GM18508 (cell line): ENCODE measurements at regions not wholly inside any gene's neighbourhood (a gene's known extent, or its start where the extent isn't known, plus 50 kb on each side); places are given as distances from the start of the nearest gene placed in this dataset.

Source experiments
- ATAC-seq: cut with Tn5 transposase; IDR thresholded peaks from one replicate; pipeline ENCODE4 v1.9.1; 2021; ENCODE audit warnings: moderate number of reproducible peaks; ENCODE audit not compliant: insufficient read depth, unreplicated experiment

DNA sequence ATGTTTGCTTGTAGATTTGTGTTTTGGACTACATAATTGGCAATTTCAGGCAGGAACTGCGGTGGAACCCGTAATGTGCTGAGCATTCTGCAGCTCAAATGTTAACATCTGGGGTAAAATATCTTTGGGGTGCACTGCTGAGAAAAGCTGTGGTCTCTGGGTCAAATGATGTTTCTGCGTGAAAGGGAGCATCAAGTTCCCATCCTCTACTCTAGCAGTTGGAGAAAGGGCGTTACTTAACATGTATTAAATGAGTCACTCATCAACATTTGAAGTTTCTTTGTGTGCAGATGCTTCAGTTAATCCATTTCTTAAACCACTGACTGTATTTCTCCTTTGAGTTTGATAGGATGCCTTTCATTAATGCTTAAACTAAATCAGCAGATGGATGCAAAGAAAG lies 273.1 kb upstream of the PITRM1 start:
- no peak for ATAC-seq

DNA sequence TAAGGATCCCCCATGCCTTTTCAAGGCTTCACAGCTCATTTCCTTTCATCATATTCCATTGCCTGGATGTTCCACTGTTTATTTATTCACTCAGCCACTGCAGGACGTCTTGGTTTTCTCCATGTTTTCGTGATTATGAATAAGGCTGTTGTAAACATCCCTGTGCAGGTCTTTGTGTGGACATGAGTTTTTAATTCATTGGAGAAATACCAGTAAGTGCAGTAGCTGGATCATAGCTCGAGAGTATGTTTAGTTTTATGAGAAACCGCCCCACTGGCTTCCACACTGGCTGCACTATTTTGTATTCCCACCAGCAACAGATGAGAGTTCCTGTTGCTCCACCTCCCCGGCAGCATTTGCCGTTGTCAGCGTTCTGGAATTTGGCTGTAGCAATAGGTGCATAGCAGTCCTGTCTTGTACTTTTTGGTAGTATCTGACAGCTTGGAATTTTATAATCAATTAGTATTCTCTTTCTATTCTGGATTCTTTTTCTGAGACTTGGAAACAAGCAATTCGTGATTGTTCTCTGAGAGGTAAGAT lies 269.9 kb upstream of the PITRM1 start:
- no peak for ATAC-seq

DNA sequence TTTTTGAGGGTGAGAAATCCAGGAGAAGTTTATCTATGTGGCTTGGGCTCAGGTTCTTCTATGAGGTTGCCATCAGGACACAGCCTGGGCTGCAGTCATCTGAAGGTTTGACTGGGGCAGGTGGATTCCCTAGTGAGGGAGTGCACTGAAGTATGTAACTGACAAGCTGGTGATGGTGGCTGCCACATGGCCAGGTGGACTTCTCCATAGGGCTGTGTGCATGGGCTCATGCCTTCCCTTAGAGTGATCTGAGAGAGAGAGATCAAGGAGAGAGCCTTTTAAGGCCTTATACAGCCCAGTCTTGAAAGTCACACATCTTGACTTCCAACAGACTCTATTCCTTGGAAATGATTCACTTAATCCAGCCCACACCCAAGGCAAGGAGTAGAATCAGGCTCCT lies 266.6 kb upstream of the PITRM1 start:
- ATAC-seq: no peak

DNA sequence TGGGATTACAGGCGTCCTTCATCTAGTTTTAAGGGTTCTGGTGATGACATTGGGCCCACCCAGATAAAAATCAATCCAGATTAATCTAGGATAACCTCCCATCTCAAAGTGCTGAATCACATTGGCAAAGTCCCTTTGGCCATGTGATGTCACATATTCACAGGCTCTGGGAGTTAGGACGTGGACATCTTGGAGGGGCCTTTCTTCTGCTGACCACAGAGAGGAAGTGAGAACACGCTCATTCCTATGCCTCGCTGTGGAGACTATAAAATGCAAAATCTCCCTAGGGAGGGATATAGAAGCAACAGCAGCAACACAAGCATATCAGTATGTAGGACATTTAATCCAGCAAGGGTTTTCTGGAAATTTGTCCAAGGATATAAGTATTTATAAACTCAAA lies 266.0 kb upstream of the PITRM1 start:
- ATAC-seq: no peak

DNA sequence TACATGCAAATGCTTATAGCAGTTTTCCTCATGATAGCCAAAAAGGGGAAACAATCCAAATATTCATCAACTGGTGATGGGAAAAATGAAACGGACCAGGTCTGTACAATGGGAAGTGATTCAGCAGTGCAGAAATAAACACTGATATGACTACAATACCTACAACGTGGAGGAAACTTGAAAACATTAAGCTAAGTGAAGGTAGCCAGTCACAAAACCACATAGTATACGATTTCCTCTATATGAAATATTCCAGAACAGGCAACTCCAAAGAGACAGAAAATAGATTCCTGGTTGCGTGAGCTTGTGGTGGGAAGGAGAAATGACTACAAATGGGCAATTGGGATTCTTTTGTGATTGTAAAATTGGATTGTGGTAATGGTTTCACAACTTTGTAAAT lies 263.1 kb upstream of the PITRM1 start:
- no peak for ATAC-seq

DNA sequence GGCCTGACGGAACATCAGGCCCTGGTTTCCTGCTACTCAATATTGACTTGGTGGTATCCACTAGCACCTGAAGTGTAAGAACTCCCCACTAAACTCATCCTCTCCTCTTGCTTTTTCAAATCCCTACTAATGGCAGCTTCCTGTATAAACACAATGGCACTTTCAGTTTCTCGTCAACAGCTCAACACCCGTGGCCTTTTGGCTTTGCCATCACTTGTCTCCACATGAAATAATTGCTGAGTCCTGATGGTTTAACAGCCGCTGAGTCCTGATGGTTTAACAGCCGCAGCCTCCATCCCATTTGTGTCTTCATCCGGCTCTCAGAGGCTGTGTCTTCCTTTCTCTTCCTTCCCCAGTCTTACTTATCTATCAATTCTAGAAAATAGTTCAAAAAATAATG lies 261.4 kb upstream of the PITRM1 start:
- ATAC-seq: no peak

DNA sequence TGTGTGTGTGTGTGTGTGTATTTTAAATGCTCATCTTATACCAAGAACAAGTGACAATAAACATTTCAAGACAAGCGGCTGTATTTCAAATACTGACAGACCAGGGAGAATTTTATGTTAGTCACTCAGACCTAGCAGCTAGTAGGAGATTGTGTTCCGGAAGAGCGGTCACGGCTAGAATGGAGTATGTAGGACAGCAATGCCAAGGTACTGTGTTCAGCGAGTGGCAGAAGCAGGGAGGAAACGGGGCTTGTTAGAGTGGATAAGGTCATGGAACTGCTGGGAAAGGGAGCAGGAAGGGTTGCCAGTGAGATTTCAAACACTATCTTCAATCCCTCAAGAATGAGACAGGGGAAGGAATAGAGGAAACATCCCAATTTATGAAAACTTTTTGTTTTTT lies 260.5 kb upstream of the PITRM1 start:
- ATAC-seq: no peak

DNA sequence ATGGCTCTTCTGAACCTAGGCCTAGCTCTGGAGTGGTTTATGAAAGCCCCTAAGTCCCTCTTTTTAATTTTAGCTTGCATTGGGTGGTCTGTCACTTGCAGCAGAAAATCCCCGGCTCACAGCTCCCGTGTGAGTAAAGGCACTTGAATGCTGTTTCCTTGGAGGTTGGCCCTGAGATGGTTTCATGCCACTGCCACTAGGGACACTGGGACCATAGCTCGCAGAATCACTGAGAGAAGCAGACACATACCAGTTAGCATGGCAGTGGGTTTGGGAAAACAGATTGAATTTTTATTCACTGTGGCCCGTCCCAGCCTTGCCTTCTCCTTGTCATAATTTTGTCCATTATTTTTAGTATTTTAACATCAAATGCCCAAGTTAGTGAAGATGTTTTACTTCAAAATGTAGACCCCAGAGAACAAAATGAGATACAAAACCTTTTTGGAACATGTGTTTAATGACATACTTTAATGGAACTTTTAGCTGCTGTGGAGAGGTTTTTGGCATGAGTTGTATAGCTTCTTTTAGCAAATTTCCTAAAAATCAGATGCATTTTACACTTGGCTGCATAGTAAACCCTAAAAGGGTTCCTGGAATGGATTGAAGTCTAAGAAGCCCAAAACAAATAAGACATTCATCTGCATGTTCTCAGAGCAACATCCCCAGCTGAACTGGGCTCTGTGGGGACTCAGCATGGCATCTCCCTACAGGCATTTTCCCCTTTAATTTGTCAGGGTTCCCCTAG lies 259.7 kb upstream of the PITRM1 start:
- no peak for ATAC-seq

DNA sequence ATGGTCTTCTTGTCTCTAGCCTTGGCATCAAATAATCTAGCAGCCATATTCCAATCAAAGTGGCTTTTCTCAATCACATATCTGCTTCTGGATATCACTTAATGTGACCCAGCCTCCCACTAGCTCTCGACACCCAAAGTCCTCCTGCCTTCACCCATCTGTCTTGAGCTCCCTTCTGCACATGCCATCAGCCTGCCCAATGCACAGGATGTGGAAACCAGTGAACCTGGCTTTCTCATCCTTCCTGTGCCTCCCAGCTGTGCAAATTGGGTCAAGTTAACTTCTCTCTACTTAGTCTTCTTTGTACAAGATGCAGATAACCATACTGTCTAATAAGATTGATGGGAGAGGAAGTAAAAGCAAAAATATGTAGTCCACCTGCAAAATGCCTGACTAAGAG lies 257.9 kb upstream of the PITRM1 start:
- ATAC-seq: no peak

DNA sequence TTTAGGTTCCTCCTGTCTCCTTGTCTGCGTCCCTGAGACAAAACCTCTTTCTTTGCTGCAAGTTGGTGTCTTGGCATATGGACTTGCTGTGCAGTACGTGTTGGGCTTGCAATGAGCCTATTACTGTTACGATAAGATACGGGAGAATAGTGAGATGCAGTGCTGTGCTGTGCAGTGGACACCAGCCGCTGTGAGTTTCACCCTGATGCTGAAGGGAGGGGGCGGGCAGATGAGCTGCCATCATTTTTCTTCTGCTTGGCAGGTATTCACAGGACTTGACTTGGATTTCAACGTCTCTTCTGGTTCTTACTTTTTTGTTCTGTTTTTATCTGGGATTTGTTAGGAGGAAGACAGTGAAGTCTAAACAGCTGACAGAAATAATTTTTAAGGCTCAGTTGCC lies 257.1 kb upstream of the PITRM1 start:
- ATAC-seq: no peak

DNA sequence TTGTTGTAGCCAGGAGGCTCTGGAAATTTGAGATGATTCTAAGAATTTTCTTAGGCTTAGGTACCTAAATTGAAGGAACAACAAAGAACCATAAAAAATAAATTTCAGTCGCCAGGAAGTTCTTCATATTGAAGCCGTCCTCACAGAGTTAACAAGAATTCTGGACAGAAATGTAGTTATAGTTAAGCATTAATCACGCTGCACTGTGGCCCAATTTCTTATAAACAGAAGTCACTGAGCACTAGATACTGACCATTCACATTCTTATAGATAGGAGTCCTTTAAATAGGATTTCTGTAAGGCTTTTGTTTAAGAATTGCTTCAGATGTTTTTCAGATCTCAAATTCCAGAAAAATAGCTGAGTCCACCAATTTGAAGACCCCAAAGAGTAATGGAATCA lies 256.2 kb upstream of the PITRM1 start:
- no peak for ATAC-seq

DNA sequence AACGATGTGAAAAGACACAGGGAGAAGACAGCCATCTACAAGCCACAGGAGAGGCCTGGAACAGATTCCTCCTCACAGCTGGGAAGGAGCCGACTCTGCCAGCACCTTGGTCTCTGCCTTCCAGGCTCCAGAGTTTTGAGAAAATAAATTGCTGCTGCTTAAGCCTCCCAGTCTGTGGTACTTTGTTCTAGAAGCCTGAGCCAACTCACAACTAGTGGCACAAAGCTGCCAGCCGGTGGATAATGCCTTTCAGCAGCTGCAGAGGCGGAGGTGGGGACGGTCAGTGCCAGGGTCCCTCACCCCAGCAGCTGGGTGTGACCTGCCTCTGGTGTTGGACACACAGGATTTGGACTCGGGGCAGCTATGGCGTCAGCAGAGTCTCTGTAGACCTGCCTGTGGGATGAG lies 255.4 kb upstream of the PITRM1 start:
- no peak for ATAC-seq

DNA sequence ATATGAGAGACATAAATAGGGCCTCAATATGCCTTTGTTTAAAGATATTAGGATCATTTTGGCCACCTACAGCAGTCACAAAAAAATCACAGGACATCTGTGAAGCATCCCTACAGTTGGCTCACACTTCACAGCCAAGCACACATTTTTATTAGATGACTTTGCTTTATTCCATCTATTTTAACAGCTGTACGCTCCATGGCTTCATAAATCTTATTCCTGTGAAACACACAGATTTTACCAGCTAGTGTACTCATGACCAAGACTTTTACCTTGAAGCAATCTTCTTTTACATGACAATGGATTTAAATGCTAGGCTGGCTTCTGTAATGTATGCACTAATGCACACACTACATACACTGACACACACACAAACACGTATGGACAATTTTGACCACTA lies 254.8 kb upstream of the PITRM1 start:
- no peak for ATAC-seq

DNA sequence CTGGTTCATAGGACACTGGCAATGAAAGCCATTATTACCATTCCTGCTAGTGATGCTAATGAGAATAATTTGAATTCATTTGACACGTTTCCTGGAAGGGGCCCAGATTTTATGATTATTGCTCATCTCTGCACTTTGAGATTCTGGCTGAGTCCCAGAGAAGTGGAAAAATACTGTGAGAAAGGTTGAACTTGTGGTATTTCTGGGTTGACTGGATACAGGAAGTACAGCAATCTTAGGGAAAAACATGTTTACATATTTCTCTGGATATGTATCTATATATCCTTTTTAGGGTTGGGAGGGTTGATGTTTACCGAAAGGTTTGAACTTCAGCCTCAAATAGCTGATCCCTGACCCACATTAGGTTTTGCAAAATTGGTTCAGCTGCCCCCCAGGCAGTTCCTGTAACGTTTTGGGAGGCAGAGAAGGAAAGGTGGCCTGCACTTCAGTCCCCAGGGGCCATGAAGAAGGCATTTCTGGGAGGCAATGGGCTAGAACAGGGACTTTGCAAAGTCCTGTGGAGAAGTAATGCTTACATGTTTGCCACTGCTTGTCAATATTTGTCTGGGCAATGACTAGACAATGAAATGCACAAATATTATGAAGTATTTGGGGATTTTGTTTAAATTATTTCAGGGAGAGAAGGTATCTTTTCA lies 253.7 kb upstream of the PITRM1 start:
- no peak for ATAC-seq

DNA sequence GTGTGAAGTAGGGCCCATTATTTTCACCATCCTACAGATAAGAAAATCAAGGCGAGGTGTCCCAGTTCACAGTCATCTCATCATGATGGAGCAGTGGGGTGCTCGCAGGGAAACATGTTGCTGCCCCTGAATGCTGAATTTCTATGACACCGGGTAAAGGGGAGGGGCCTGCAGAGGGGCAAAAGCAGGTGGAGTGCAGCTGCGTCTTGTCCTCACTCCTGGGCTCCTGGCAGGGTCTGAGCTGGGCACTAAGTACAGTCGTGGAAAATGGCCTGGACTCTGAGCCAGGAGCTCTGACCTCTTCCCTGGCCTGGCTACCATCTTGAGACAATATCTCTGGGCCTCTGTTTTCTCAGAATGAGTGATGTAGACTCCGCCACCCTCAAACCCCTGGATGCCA lies 253.1 kb upstream of the PITRM1 start:
- ATAC-seq: no peak

DNA sequence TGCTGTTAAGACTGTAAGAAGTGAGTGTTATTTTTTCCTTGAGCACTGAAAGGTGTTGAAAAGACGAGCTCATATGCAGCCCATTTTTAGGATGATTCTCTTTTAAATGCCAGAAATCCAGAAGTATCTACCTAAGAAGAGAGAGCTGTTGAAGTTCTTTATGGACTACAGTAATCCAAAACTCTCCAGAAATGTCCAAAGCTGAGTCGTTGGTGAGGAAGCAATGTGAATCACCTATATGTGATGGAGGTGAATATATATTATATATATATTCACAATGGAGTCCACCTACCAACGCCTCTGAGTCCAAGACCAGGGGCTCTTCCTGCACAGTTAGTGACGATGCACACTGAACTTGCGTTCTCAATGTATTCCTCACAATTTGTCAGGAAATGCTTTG lies 252.7 kb upstream of the PITRM1 start:
- ATAC-seq: no peak

DNA sequence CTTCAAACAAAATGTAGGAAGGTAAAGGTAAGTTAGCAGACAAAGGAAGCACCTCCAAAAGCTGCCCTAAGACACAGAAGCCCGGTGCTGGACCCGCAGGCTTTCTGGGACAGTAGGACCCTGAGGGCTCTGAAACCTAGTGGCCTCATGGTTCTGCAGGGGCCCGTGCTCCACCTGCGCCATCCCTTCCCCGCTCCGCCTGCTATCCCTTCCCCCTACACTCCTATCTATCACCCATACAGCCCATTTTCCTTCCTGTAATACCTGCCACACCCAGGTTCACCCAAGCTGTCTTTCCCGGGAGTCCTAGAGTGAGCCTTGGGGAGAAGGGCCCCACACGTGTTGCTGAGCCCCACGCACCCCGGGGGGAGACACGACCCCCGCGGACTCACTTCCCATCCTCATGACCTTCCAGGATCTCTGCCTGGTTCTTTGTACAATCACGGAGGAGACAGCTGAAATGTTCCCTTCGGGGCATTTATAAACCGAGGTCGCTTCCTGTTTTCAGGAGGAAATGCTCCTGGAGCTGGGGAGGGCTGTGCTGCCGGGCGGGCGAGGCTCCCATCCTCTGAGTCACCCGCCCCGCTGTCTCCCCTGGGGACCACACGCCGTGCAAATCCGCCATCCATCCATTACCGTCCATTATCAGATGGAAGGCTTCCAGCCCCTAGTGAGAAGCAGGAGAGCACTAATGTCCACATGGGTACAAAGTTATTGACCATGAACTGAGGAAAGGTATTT lies 251.7 kb upstream of the PITRM1 start:
- ATAC-seq: no peak

DNA sequence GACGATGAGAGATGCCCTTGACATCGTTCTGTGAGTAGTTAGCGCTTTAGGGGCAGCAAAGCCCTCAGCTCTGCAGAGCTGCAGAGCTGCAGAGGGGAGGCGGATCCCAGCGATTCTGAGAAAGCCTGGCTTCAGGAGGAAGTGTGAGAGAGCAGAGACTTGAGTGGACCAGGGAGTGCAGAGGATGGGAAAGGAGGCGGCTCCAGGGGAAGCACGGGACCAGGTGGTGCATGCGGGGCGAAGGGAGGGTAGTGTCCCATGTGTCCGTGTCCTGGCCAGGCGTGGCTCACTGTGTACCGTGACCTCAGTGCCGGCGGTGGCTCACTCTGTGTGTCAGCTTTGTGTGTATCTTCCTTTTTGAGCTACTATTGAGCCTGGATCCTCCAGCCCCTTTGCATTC lies 250.8 kb upstream of the PITRM1 start:
- no peak for ATAC-seq

DNA sequence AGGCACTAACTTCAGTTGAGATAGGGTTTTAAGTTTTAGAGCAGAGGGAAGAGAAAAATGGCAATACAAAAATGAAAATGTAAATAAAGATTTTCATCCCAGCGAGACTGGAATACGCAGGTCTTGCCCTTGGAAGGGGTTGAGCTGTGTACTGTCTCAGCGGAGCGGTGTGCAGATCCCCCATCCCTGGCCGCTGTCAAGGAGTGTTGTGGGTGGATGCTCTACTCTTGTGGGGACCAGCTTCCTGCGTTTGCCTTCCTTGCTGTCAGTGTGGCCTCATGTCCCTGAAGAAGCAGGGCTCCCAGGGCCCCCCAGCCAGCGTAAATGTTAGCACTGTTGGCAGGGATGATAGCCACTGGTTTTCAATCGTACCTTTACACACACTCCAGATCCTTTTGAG lies 249.7 kb upstream of the PITRM1 start:
- no peak for ATAC-seq

DNA sequence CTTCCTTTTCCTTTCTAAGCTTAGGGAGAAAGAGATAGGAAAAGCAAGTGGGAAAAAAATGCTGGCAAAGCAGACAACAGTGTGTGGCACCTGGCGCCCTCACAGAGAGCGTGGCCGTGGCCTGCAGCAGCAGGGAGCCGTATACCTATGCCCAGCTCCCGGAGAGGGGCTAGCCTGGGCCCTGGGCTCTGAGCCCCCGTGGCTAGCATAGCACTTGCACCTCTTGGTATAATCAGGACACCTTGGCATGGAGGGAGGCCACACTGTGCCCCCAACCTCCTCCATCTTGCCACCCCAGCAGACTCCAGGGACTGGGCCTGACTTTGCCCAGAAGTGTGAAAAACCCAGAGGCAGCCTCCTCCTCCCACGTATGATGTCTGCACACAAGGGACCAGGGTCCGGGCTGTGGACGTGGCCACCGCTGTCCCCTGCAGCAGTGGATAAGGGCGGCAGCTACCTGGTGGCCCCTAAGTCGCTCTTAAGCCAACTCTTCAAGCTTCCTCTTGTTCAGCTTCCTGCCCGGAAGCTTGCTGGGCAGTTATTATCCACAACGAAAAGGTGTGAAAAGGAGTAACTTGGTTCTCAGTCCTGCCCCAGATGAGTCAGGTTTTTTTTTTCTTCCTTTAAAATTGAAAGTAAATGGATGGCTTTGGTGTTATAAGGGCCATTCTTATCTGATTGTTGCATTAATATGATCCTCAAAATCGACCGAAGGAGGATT lies 249.1 kb upstream of the PITRM1 start:
- ATAC-seq: no peak
